CD4-positive, alpha-beta T cell treated with Interleukin-12 subunit alpha and Interleukin-12 subunit beta, for 1 hour (primary cell): ENCODE measurements at regions not wholly inside any gene's neighbourhood (a gene's known extent, or its start where the extent isn't known, plus 50 kb on each side); places are given as distances from the start of the nearest gene placed in this dataset.

ENCODE experiments used
- DNase-seq: peaks from one replicate; pipeline ENCODE4 v3.0.0-alpha.2; 2020

DNA sequence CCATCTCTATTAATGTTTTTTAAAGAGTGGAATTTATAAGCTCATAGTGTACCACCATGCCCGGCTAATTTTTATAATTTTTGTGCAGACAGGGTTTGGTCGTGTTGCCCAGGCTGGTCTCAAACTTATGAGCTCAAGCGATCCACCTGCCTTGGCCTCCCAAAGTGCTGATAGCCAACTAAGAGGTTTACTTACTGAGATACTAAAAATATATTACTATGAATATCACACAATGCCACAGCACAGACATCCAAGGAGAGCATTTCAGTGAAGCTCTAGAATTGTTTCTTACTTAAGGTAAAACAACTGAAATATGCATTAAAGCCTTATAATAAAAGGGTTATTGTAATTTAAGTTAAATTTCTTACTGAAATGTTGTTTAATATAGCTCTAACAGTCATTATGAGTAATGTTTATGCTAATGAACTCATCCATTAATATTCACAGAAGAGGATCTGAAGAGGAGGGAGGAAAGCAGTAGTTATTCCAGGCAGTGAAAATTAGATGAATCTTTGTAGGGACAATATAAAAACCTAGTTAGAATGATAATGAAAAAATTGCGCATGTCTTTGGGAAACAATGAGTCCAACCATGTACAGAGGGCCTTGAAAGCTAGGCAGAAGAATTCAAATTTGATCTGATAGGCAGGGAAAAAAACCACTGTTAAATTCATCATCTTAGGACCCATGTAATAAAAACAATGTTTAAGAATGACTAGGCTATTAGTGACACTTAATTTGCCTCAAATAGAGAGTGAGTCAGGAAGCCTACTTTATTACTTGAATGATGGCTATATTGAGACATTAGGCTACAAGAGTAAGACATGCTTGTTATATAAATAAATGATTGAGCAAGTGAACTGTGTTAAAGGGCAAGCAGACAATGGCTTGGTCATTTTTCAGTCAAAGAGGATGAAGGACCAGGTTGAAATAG is 99.2 kb downstream of the SLC41A2 start:
- no peak for DNase-seq

DNA sequence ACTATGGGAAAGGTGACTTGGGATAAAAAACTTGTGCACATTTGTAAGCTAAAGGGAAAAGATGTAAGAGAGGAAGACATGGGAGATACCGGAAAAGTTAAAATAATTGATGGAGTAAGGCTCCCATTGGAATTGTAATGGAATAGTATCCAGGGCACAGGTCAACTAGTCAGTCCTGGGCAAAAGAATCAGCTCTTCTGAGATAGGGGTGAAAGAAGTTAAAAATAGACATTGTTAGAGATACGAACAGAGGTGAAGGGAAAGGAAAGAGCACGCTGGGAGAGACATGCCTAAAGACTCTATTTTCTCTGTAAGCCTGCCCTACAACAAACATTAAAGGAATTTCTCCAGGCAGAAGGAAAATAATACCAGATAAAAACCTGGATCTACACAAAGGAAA is 101.6 kb downstream of the SLC41A2 start:
- DNase-seq = no peak

DNA sequence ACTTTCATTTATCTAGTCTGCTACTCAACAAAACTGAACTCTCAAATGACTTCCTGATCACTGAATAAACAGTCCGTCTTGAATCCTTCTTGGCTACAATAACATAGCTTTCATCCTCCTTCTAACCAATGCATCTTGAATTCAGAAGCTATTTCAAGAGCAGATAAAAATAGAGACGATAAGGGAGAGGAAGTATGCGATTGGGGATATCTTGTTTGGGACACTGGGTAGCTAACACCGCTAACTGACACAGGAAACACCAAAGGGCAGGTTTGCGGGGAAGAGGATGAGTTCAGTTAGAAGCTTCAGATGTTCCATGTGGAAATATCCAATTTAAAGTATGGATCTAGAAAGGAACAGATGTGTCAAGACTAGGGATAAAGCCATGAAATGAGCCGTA is 102.5 kb downstream of the SLC41A2 start:
- DNase-seq = no peak

DNA sequence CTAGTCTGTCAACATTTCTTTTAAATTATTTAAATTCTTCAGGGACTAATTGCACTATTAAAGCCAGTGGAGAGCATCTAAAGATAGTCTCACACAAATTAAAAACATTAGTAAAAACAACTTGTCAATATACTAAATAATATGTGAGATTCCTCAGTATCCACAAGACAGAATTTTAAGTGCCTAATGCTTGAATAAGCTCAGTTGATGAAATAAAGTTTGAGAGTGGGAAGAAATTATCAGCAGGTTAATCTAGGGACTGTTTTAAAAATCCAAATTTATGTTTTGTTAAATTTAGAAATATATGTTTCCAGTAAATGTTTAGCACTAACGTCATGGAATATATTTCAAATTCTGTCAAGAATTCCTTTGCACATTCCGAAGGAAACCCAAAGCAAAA is 105.2 kb downstream of the SLC41A2 start:
- DNase-seq = no peak

DNA sequence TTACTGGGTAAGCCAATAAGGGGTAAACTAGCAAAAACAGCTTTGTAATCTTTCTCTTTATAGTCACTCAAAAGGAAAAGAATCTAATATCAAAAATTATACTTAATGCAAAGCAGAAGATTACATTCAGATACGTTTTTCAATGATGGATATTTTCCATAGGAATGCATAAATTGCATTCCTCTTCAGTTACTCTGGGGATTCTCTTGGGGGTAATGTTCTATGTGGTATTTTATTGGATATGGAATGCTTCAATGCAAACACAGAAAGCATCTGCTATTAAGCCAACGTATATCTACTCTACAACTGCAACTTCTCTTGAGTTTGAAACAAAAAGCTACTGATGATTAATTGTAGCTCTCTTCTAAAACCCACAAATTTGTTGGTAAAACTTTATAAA is 106.0 kb downstream of the SLC41A2 start:
- no peak for DNase-seq

DNA sequence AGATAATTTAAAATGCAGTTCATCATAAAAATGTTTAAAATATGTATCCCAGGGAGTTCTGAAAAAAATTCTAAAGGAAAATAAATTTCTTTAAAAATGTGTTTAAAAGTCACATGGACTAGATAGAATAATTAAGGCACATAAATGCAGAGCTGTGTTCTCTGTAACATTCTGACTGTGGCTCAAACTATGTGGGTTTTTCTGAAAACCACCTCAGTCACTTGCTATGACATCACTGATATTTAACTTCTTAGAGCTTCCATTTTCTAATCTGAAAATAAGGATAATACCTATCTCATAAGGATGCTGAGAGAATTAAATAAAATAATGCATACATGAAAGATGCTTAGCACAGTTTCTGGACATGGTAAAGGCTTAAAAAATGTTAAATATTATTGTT is 107.3 kb downstream of the SLC41A2 start:
- DNase-seq = no peak

DNA sequence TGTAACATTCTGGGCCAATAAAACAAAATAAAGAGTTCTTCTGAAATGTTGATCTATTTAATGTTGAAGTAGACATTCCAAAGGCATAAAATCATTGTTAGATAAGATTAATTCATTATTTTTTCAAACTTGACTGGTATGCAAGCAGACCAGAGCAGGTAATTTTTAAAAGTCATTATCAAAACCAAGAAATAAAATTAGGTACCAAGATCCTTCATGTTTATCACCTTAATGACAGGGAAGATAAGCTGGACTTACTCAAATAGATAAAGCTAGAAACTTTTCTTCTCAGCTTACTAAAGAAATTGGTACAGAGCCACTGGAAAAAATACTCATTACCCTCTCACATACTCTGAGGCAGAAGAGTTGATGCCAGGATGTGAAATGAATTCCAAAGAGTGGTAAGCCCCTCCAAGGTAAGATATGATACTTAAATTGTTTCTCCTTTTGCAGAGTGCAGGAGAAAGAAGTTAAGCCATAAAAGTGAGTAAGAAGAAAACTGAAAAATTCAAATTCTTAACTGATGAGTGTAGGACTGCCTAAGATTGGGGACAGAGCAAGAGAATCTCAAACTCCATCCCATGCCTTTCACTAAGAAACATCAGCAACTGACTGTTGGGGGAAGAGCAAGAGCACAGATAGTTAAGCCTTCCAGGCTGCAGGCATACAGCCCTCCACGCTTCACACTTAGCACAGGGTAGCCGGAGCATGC is 111.9 kb downstream of the SLC41A2 start:
- DNase-seq = no peak

DNA sequence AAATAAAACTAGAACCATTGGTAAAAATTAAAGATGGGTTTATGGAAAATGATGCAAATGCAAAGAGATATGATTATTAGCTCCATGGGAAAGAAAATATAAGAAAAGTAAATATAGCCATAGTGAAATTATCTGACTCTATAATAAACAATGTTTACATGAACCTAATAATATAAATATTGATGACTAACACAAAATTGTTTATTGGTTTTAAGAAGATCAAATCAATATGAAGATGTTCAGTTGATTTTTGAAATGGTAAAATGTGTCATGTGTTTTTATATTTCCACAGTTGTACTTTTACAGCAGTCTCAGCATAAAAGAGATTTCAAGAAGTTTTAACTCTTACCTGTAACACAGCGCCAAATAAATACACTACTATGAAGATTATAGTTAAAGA is 114.0 kb downstream of the SLC41A2 start:
- DNase-seq = no peak

DNA sequence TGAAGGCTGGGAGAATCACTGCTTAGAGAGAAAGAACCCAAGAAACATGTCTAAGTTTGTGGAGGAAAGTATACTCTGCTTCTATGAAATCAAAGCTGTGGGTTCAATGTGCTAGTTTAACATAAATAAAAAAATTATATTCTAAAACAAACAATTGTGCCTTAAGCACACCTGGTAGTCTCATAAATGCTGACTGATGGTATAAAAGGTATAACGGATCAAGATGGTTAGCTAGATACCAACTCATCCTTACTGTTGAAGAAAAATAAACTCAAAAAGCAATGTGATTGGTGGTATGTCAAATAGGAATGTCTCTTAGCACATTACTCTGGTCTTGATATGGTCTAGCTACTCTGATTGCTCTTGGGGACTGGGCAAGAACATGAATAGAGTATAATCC is 117.8 kb downstream of the SLC41A2 start:
- no peak for DNase-seq

DNA sequence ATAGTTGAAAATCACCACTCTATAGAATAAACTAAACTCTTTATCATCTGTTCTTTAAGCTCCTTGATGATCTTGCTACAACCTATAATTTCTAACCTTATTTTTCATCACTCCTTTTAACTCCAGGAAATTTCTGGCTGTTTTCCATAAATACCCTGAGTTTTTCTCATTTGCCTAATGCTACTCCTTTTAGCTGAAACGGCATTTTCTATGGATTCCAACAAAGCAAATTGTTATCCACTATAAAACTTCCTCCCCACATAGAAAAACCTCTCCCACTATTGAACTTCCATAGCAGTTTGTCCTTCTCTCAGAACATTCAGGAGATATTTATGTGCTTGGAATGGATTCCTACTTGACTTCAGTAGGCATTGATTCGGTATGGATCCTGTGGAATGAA is 122.8 kb downstream of the SLC41A2 start:
- no peak for DNase-seq

DNA sequence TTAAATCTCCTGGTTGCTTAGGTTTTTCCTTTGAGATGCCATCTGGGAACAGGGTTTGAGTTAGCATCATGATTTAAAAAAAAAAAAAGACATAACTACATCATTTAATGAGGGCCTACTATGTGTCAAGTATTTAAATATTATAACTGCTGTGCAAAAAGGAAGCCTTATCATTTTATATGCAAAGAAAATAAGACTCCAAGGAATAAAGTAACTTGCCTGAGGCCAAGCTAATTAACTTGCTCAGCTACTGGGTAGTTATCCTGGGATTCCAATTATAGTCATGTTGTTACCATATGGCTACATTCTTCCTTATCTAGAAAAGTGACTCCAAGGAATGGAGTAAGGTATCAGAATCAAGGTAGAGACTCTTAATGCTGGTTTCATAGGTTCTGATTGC is 123.5 kb downstream of the SLC41A2 start:
- DNase-seq = no peak

DNA sequence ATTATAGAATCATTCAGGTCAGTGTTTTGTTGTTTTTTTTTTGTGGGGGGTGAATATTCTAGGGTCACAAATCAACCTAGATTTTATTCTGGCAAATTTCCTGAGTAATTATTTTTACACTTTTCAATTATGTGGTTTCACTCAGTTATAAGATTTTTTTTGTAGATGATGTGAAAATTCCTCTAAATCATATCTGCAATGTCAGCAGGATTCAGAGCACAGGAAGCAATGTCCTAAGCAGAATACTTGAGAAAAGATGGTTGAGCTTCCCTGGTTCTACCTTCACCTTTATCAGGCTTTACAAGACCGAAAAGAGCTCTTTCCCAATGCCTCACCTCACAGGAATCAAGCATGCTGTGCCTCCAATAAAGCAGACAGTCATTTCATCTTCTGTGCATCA is 124.3 kb downstream of the SLC41A2 start:
- no peak for DNase-seq

DNA sequence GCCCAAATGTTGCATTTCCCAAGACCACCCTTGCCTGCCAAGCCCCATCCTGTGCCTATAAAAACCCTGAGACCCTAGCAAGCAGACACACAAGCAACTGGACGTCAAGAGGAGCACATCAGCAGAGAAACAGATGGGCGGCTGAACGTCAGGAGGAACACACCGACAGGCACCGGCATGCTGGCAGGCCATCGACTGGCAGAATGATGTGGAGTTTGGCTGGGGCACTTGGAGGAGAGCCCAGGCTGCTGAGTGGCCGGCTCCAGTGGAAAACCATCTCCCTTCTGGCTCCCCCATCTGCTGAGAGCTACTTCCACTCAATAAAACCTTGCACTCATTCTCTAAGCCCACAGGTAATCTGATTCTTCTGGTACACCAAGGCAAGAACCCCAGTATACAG is 130.1 kb downstream of the SLC41A2 start:
- DNase-seq = no peak

DNA sequence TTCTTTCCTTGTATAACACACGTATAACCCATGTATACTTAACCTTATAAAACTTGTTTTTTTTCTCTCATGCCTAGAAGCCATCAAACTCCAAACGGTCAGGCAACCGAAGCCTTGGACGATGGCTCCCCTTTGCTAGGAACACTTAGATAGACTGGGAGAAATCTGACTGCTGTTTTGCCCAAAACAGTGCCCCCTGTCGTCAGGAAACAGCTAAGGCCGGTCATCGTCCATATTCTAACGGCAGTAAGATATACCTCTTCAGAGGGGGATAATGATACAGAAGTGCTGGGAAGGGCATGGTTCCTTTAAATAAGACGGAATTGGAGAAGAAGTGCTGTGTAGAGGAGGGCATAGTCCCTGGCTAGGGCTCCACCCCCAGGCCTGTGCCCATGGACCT is 130.5 kb downstream of the SLC41A2 start:
- DNase-seq = no peak

DNA sequence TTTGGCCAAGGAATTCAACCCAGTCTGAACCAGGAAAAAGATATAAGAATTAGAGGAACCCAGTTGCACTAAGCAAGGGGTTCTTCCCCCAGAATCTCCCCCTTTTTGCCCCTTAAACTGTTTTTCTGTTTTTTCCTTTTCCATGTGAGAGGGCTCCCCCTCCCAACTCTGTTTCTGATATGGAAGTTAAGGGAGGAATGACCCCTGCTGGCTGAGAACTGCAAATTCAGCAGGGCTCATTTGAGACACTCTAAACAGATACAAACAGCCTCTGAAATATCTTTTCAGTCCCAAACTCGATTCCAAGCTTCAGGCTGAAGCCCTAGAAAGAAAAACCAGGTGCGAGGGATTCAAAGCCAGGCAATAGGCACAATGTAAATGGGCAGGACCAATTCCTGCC is 132.7 kb downstream of the SLC41A2 start:
- DNase-seq = no peak

DNA sequence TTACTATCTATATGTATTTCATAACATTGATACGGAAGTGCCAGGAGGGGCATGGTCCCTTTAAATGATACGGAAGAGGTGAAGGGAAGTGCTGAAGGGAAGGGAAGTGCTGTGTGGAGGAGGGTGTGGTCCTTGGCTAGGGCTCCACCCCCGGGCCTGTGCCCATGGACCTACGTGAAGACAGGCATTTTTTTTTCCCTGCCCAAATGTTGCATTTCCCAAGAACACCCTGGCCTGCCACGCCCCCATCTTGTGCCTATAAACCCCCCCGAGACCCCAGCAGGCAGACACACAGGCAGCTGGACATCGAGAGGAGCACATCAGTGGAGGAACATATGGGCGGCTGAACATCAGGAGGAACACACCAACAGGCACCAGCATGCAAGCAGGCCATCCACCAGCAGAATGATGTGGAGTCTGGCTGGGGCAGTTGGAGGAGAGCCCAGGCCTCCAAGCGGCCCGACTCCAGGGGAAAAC is 134.1 kb downstream of the SLC41A2 start:
- no peak for DNase-seq

DNA sequence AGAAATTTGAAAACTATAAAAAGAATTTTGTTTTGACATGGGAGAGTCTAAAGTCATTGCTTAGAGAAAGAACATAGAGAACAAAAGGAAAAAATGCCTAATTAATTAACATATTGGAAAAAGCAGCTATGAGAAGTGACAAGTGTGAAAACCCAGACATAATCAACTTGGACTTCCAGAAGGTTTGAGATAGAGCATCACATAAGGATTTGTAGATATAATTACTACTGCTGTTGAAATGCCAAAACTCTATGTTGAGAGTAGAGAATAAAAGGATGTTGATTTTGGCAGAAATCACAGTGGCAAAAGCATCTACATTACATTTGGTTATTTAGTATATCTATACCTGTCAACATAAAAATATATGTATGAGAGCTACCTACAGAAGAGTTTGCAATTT is 135.1 kb downstream of the SLC41A2 start:
- no peak for DNase-seq

DNA sequence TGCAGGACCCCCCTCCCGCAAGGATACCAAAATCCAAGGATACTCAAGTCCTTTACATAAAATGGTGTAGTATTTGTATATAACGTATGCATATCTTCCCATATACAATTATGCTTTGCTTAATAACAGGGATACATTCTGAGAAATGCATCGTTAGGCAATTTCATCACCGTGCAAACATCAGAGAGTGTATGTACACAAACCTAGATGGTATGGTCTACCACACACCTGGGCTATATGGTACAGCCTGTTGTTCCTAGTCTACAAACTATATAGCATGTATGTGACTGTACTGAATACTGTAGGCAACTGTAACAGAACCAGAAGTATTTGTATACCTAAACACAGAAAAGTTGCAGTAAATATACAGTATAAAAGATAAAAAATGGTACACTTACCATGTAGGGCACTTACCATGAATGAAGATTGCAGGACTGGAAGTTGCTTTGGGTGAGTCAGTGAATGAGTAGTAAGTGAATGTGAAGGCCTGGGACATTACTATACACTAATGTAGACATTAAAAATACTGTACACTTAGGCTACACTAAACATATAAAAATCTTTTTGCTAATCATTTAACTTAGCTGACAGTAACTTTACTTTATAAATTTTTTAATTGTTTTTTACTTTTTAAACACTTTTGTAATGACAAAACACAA is 141.1 kb downstream of the SLC41A2 start:
- no peak for DNase-seq

DNA sequence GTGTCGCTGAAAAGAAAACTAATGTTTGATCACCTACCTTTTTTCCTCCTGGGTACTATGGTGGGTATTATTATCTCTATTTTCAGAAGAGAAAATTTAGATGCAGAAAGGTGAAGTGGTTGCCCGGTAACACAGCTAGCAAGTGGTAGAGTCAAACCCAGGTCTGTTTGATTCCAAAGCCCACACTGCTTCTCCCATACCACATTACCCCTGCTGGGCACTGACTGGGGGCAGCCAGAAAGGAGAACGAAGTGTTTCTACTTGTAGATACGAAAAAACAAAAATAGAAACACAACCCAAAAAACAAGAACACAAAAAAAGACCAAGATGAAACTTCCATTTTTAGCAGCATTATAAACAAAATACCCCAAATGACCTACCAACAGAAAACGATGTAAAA is 142.2 kb downstream of the SLC41A2 start:
- DNase-seq = no peak

DNA sequence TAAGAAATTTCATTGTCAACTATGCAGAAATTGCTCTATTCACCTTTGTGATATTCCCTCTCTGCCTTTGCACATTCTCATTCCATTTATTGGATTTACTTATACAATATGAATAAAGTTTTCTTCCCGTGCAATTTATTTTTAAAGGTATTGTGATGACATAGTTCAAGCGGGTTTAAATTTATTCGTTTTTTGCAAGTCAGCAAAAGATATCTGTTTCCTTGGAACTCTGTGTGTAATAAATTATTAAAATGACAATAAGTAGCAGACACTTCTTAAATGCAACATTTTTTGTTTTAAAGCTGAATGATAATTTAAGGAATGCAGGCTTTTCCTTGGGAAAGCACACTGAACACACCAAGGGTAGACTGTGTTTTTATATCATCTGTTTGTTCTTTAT is 143.1 kb downstream of the SLC41A2 start:
- DNase-seq = no peak
